IMR-90 (cell line): ENCODE measurements at regions not wholly inside any gene's neighbourhood (a gene's known extent, or its start where the extent isn't known, plus 50 kb on each side); places are given as distances from the start of the nearest gene placed in this dataset.

Source experiments
- ATAC-seq: fragments of 200-7000 bp; cut with Tn5 transposase; 2 replicates; pipeline ENCODE4 v1.9.1; 2020; ENCODE audit warnings: low read depth, mild to moderate bottlenecking, moderate library complexity
- BruUV-seq: library from RNA; stranded (reverse); fragments of 400-500 nt; replicated peaks from 2 replicates; lab custom pipeline; 2021; lab: Mats Ljungman, UMichigan
- CTCF ChIA-PET: fragments of 300-600 bp; formaldehyde crosslinking; extraction: SDS; loops from one replicate; lab custom pipeline; 2021; ENCODE audit warnings: antibody characterized with exemption; lab: Yijun Ruan, JAX
- POLR2A ChIA-PET: fragments of 300-600 bp; sonication (Branson Sonifier 250); formaldehyde crosslinking; loops from one replicate; lab custom pipeline; 2022; ENCODE audit warnings: antibody characterized with exemption; ENCODE audit not compliant: unreplicated experiment; lab: Charles Lee
- DNase-seq: peaks from one replicate; pipeline ENCODE4 v3.0.0; 2013
- H2AFZ ChIP-seq: replicated peaks from 2 replicates; pipeline ENCODE3; 2013; ENCODE audit warnings: low read length, mild to moderate bottlenecking; ENCODE audit not compliant: poor library complexity
- H2AK5ac ChIP-seq: 2 replicates; pipeline ENCODE4 v1.6.1; 2013; ENCODE audit warnings: low read depth, low read length, inconsistent platforms
- H2AK9ac ChIP-seq: replicated peaks from 2 replicates; pipeline ENCODE3; 2013; ENCODE audit warnings: mild to moderate bottlenecking, low read depth, low read length, moderate library complexity; ENCODE audit not compliant: poor library complexity
- H2BK120ac ChIP-seq: 2 replicates; pipeline ENCODE4 v1.6.1; 2013; ENCODE audit warnings: low read depth, low read length, inconsistent platforms
- H2BK15ac ChIP-seq: 3 replicates; pipeline ENCODE4 v1.6.1; 2013; ENCODE audit warnings: low read depth, low read length, inconsistent platforms
- H2BK20ac ChIP-seq: 2 replicates; pipeline ENCODE4 v1.6.1; 2013; ENCODE audit warnings: low read depth, mild to moderate bottlenecking, inconsistent platforms, low read length, moderate library complexity
- H2BK5ac ChIP-seq: 2 replicates; pipeline ENCODE4 v1.6.1; 2013; ENCODE audit warnings: mild to moderate bottlenecking, low read depth, low read length, inconsistent platforms; ENCODE audit not compliant: poor library complexity, severe bottlenecking
- H3K14ac ChIP-seq: replicated peaks from 2 replicates; pipeline ENCODE4 v1.6.1; 2013; ENCODE audit warnings: low read depth, low read length, inconsistent platforms
- H3K18ac ChIP-seq: 2 replicates; pipeline ENCODE4 v1.6.1; 2013; ENCODE audit warnings: low read depth, low read length, control low read depth
- H3K23ac ChIP-seq: 2 replicates; pipeline ENCODE4 v1.6.1; 2013; ENCODE audit warnings: low read depth, low read length, inconsistent platforms
- H3K27ac ChIP-seq: 2 replicates; pipeline ENCODE4 v1.5.1; 2013; ENCODE audit warnings: mild to moderate bottlenecking, control low read depth, low read length; ENCODE audit not compliant: insufficient read depth
- H3K27me3 ChIP-seq: 2 replicates; pipeline ENCODE4 v1.6.1; 2013; ENCODE audit warnings: low read length; ENCODE audit not compliant: control insufficient read depth, insufficient read depth
- H3K36me3 ChIP-seq: 2 replicates; pipeline ENCODE4 v1.6.1; 2013; ENCODE audit warnings: low read length, mixed read lengths; ENCODE audit not compliant: control insufficient read depth, insufficient read depth
- H3K4ac ChIP-seq: 2 replicates; pipeline ENCODE4 v1.6.1; 2013; ENCODE audit warnings: low read depth, low read length, inconsistent platforms
- H3K4me1 ChIP-seq: 2 replicates; pipeline ENCODE4 v1.6.1; 2013; ENCODE audit warnings: low read length, mixed read lengths; ENCODE audit not compliant: control insufficient read depth, insufficient read depth
- H3K4me2 ChIP-seq: 2 replicates; pipeline ENCODE4 v1.6.1; 2013; ENCODE audit warnings: low read depth, mild to moderate bottlenecking, control low read depth, low read length, moderate library complexity
- H3K4me3 ChIP-seq: 2 replicates; pipeline ENCODE4 v1.5.1; 2013; ENCODE audit warnings: low read depth, mild to moderate bottlenecking, control low read depth, low read length, moderate library complexity; ENCODE audit not compliant: insufficient read depth
- H3K56ac ChIP-seq: 2 replicates; pipeline ENCODE4 v1.6.1; 2013; ENCODE audit warnings: low read length, inconsistent platforms; ENCODE audit not compliant: insufficient read depth; ENCODE audit errors: extremely low read depth
- H3K79me1 ChIP-seq, 2 experiments: 2 replicates each; pipeline ENCODE4 v1.6.1; 2013; ENCODE audit warnings: low read length in 2 of 2, inconsistent platforms in 1 of 2, low read depth in 1 of 2
- H3K9ac ChIP-seq: 2 replicates; pipeline ENCODE4 v1.6.1; 2013; ENCODE audit warnings: low read depth, low read length, control low read depth
- H3K9me1 ChIP-seq: 2 replicates; pipeline ENCODE4 v1.6.1; 2013; ENCODE audit warnings: low read length, inconsistent platforms; ENCODE audit not compliant: insufficient read depth
- H3K9me3 ChIP-seq: 2 replicates; pipeline ENCODE4 v1.6.1; 2013; ENCODE audit warnings: low read length; ENCODE audit not compliant: control insufficient read depth, insufficient read depth
- H4K20me1 ChIP-seq: 2 replicates; pipeline ENCODE4 v1.6.1; 2013; ENCODE audit warnings: low read length, inconsistent platforms; ENCODE audit not compliant: insufficient read depth
- H4K5ac ChIP-seq: 2 replicates; pipeline ENCODE4 v1.6.1; 2013; ENCODE audit warnings: mild to moderate bottlenecking, low read depth, low read length, control low read depth
- H4K8ac ChIP-seq, 2 experiments: 2 replicates each; pipeline ENCODE4 v1.6.1; 2013; ENCODE audit warnings: low read depth in 2 of 2, low read length in 2 of 2, control low read depth in 1 of 2, inconsistent platforms in 1 of 2
- H4K91ac ChIP-seq: 2 replicates; pipeline ENCODE4 v1.6.1; 2013; ENCODE audit warnings: low read depth, low read length, inconsistent platforms; ENCODE audit not compliant: insufficient read depth
- CTCF ChIP-seq: conservative IDR thresholded peaks from 2 replicates; pipeline ENCODE4 v1.5.1; 2012; ENCODE audit warnings: mild to moderate bottlenecking, low read depth, low read length, improper control_type of control experiment
- ELK1 ChIP-seq: fragments of 150-350 bp; IDR thresholded peaks from 2 replicates; pipeline ENCODE4 v1.6.1; 2016; ENCODE audit warnings: low read depth, mild to moderate bottlenecking, low read length, moderate library complexity, borderline replicate concordance
- MXI1 ChIP-seq: IDR thresholded peaks from 2 replicates; pipeline ENCODE4 v1.6.1; 2012; ENCODE audit warnings: low read depth, mild to moderate bottlenecking, low read length, moderate library complexity, borderline replicate concordance
- RFX5 ChIP-seq: IDR thresholded peaks from 2 replicates; pipeline ENCODE4 v1.8.0; 2012; ENCODE audit warnings: low read depth, mild to moderate bottlenecking, low read length, moderate library complexity
- USF2 ChIP-seq: fragments of 150-350 bp; IDR thresholded peaks from 2 replicates; pipeline ENCODE4 v1.6.1; 2017; ENCODE audit warnings: mild to moderate bottlenecking, antibody characterized with exemption, low read length, low read depth
- WGBS, 2 experiments: methylation state at CpG; one replicate each; pipeline versions ENCODE4 v1.1.5 to v1.1.7; 2013; ENCODE audit warnings: missing lambda C conversion rate in 2 of 2; ENCODE audit not compliant: insufficient read length in 1 of 2; ENCODE audit errors: extremely low coverage in 2 of 2; 5-methylcytosine and 5-hydroxymethylcytosine counted together
- dilution Hi-C: fragments of 300-500 bp; cut with HindIII; formaldehyde crosslinking; loops from one replicate; pipeline ENCODE4 v1.14.3; 2018; ENCODE audit warnings: low sequenced_read_pairs; ENCODE audit not compliant: unreplicated experiment
- in situ Hi-C: fragments of 300-500 bp; cut with MboI; formaldehyde crosslinking; loops from 3 replicates; pipeline ENCODE4 v1.14.3; 2019; ENCODE audit warnings: low sequenced_read_pairs, inconsistent platforms, mixed read lengths
- intact Hi-C: fragments of 100-400 bp; cut with micrococcal nuclease; formaldehyde crosslinking; loops from 2 replicates; pipeline ENCODE4 v1.10.0; 2022

- Histone ChIP-seq H3K56ac (no peak overlapping the region), H2BK15ac (no peak overlapping the region), H3K9me3 (no peaks in the 10 kb centered on the region), H2BK120ac (no peak overlapping the region), H3K14ac (no peak overlapping the region), H2BK20ac (no peak overlapping the region), H3K18ac (no peak overlapping the region), H3K23ac (no peak overlapping the region), H4K91ac (no peak overlapping the region), H2AK5ac (no peak overlapping the region), H3K36me3 (no peaks in the 10 kb centered on the region), H4K8ac (no peak overlapping the region), H3K4me3 (no peak overlapping the region), H3K27ac (no peak overlapping the region), H2AK9ac (no peak overlapping the region), H2BK5ac (no peak overlapping the region), H3K27me3 (no peaks in the 10 kb centered on the region), H4K20me1 (no peaks in the 10 kb centered on the region), H3K4ac (no peak overlapping the region), H2AFZ (no peak overlapping the region), H4K5ac (no peak overlapping the region), H3K4me1 (0 out of 2 replicates have a peak, but pooled peaks cover 2% of the 10 kb centered on the region), H3K9me1 (peaks cover 3% of the 10 kb centered on the region; the same call in 1 of the 2 replicates), H3K79me1 (no peaks in the 10 kb centered on the region), H3K4me2 (no peak overlapping the region), H3K9ac (no peak overlapping the region)
- in situ Hi-C loops = no loop called here
- dilution Hi-C loops = no loop called here
- POLR2A ChIA-PET = no interaction called here
- no CpG with 5 or more reads among the region's 2 CpGs for WGBS, 2 experiments
- DNase-seq (no peak), ATAC-seq (no peak)
- intact Hi-C loops = no loop called here
- no TSS peak for BruUV-seq
- TF ChIP-seq RFX5 = no peak
- no peak for TF ChIP-seq ELK1
- TF ChIP-seq USF2 = no peak
- TF ChIP-seq CTCF = no peak
- TF ChIP-seq MXI1 = no peak
- CTCF ChIA-PET = no interaction called here
Measured at GRCh38 chr6:139730340-139730974, 356.0 kb upstream of the CITED2 start.
